ENCODE measurements at regions not wholly inside any gene's neighbourhood (a gene's known extent, or its start where the extent isn't known, plus 50 kb on each side); places are given as distances from the start of the nearest gene placed in this dataset.

DNA sequence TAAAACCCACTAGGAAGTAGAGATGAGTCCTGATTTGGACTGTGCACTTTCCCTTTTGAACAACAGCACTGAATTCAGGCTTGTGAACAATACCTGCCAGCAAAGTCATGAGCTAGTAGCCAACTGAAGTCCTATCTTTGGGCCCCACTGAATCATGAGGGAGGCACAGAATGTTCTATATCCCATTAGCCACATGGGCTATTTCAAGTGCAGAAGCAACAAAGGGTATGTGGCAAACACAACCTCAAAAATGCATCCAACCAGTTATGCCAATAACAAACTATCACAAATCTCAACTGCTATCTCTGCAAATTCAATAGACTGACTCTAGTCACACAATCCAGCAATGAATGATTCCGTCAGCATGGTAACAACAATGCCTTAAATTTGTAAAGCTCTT, 276.0 kb downstream of the MRPL39 start:
- TF ChIP-seq, protein P1, sequence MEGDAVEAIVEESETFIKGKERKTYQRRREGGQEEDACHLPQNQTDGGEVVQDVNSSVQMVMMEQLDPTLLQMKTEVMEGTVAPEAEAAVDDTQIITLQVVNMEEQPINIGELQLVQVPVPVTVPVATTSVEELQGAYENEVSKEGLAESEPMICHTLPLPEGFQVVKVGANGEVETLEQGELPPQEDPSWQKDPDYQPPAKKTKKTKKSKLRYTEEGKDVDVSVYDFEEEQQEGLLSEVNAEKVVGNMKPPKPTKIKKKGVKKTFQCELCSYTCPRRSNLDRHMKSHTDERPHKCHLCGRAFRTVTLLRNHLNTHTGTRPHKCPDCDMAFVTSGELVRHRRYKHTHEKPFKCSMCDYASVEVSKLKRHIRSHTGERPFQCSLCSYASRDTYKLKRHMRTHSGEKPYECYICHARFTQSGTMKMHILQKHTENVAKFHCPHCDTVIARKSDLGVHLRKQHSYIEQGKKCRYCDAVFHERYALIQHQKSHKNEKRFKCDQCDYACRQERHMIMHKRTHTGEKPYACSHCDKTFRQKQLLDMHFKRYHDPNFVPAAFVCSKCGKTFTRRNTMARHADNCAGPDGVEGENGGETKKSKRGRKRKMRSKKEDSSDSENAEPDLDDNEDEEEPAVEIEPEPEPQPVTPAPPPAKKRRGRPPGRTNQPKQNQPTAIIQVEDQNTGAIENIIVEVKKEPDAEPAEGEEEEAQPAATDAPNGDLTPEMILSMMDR (IDR thresholded peaks at IDR 0.05; ENCODE audit: insufficient read depth, low read depth, low read length) = no peak
- no peak for TF ChIP-seq EZH2 (IDR thresholded peaks at IDR 0.05; ENCODE audit: insufficient read depth, low read length)

All from astrocyte (in vitro differentiated cells and primary cell).